ENCODE measurements at regions not wholly inside any gene's neighbourhood (a gene's known extent, or its start where the extent isn't known, plus 50 kb on each side); places are given as distances from the start of the nearest gene placed in this dataset.

DNA sequence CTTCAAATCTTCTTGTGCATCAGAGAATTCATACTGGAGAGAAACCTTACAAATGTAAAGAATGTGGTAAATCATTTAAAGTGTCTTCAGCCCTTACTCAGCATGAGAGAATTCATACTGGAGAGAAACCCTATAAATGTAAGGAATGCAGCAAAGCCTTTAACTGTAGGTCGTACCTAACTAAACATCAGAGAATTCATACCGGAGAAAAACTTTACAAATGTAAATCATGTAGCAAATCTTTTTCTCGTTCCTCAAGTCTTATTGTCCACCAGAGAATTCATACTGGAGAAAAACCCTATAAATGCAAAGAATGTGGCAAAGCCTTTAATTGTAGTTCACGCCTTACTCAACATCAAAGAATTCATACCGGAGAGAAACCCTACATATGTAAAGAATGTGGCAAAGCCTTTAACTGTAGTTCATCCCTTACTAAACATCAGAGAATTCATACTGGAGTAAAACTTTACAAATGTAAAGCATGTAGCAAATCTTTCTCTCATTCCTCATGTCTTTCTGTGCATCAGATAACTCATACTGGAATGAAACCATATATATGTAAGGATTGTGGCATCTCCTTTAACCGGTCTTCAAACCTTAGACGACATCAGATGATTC lies 118.5 kb upstream of the ZNF267 start:
- TF ChIP-seq EP300 (IDR thresholded peaks at IDR 0.05) = no peak
- no peak for TF ChIP-seq POLR2A (IDR thresholded peaks at IDR 0.05; ENCODE audit: low read depth)
- TF ChIP-seq, protein P1, sequence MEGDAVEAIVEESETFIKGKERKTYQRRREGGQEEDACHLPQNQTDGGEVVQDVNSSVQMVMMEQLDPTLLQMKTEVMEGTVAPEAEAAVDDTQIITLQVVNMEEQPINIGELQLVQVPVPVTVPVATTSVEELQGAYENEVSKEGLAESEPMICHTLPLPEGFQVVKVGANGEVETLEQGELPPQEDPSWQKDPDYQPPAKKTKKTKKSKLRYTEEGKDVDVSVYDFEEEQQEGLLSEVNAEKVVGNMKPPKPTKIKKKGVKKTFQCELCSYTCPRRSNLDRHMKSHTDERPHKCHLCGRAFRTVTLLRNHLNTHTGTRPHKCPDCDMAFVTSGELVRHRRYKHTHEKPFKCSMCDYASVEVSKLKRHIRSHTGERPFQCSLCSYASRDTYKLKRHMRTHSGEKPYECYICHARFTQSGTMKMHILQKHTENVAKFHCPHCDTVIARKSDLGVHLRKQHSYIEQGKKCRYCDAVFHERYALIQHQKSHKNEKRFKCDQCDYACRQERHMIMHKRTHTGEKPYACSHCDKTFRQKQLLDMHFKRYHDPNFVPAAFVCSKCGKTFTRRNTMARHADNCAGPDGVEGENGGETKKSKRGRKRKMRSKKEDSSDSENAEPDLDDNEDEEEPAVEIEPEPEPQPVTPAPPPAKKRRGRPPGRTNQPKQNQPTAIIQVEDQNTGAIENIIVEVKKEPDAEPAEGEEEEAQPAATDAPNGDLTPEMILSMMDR (IDR thresholded peaks at IDR 0.05) = no peak
- intact Hi-C loops (cut with DNase I) = no loop called here
- Histone ChIP-seq H3K27me3 (no peaks in the 10 kb centered on the region), H3K9me3 (peaks cover 29 to 95% (median 94%) of the 10 kb centered on the region in 4 donors), H3K4me1 (no peaks in the 10 kb centered on the region), H3K36me3 (peaks cover 39 to 82% (median 65%) of the 10 kb centered on the region in 4 donors), H3K4me3 (no peak overlapping the region), H3K27ac (replicated peaks in 1 of 4) (no peak overlapping the region)
- 95% methylated on average over 7 of the region's 7 CpGs for WGBS
- DNase-seq (ENCODE audit: extremely low spot score) = no peak

DNA sequence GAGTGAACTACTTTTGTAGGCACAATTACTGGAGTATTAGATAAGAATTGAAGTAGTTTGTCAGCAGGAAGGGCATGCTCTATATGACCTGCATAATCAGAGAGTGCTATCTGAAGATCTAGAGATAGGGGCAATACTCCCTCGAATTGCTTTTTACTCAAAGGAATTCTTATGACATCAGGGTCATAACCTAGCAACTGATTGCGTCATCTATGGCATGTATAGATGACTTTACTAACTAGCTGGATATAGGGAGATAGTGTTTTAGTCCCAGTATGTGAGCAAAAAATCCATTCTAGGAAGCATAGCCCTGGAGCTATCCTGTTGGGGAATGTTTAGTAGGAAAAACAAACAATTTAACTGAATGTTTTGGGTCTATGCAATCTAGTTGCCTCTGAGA lies 109.5 kb upstream of the ZNF267 start:
- no peak overlapping the region for H3K4me3 ChIP-seq
- peaks cover 4 to 15% (median 12%) of the 10 kb centered on the region in 4 donors for H3K36me3 ChIP-seq
- no peak for DNase-seq (ENCODE audit: extremely low spot score)
- no peak overlapping the region for H3K27ac ChIP-seq (replicated peaks in 1 of 4)
- H3K27me3 ChIP-seq = no peaks in the 10 kb centered on the region
- H3K9me3 ChIP-seq = peaks cover 9 to 89% (median 86%) of the 10 kb centered on the region in 4 donors
- whole genome bisulfite sequencing = 94% methylated on average over 2 of the region's 2 CpGs
- no peaks in the 10 kb centered on the region for H3K4me1 ChIP-seq
- intact Hi-C loops (cut with DNase I) = no loop called here
- no peak for TF ChIP-seq EP300 (IDR thresholded peaks at IDR 0.05)

DNA sequence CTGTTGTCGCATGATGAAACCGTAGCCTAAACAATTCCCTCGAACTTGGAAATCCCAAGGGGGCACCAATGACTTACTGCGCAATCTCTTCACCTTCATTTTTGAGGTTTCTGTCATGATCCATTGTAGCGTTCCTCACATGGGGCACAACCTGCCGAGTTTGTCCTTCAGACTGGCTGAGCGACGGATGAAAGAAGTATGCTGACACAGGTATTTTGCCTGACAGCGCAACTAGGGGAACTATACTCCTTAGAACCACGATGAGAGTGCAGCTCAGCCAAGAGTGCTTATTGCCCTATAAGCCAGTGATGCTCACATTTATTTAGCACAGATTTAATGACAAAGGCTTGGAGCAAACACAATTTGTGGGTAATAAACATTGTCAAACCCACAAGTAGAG lies 106.3 kb upstream of the ZNF267 start:
- Histone ChIP-seq H3K9me3 (peaks cover 9 to 97% (median 96%) of the 10 kb centered on the region in 4 donors), H3K36me3 (peaks cover 0 to 5% (median 2%) of the 10 kb centered on the region in 4 donors), H3K27me3 (no peaks in the 10 kb centered on the region), H3K27ac (replicated peaks in 1 of 4) (no peak overlapping the region), H3K4me1 (no peaks in the 10 kb centered on the region), H3K4me3 (no peak overlapping the region)
- 91% methylated on average over 10 of the region's 10 CpGs for WGBS
- intact Hi-C loops (cut with DNase I) = no loop called here
- no peak for TF ChIP-seq POLR2AphosphoS5 (IDR thresholded peaks at IDR 0.05)
- TF ChIP-seq EP300 (IDR thresholded peaks at IDR 0.05) = no peak
- TF ChIP-seq, protein P1 (IDR thresholded peaks at IDR 0.05) = no peak
- no peak for TF ChIP-seq POLR2A (IDR thresholded peaks at IDR 0.05; ENCODE audit: low read depth)
- no peak for DNase-seq (ENCODE audit: extremely low spot score)

DNA sequence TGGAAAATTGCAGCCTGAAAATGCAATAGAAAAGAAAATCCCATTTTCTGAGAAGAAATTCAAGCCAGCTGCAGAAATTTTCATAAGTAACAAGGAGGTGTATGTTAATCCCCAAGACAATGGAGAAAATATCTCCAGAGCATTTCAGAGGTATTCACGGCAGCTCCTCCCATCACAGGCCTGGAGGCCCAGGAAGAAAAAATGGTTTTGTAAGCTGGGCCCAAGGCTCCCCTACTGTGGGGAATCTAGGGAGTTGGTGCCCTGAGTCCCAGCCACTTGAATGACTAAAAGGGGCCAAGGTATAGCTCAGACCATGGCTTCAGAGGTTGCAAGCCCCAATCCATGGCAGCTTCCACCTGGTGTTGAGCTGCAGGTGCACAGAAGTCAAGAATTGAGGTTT lies 93.3 kb upstream of the ZNF267 start:
- H3K36me3 ChIP-seq = no peaks in the 10 kb centered on the region
- 92% methylated on average over 1 of the region's 1 CpG for WGBS
- intact Hi-C loops (cut with DNase I) = no loop called here
- H3K4me3 ChIP-seq = no peak overlapping the region
- H3K9me3 ChIP-seq = peaks cover 0 to 85% (median 71%) of the 10 kb centered on the region in 4 donors
- no peaks in the 10 kb centered on the region for H3K4me1 ChIP-seq
- TF ChIP-seq POLR2A (IDR thresholded peaks at IDR 0.05; ENCODE audit: low read depth) (no peak), EP300 (IDR thresholded peaks at IDR 0.05) (no peak), POLR2AphosphoS5 (IDR thresholded peaks at IDR 0.05) (no peak)
- TF ChIP-seq, protein P1 (IDR thresholded peaks at IDR 0.05) = no peak
- H3K27ac ChIP-seq (replicated peaks in 1 of 4) = no peak overlapping the region
- H3K27me3 ChIP-seq = no peaks in the 10 kb centered on the region
- no peak for DNase-seq (ENCODE audit: extremely low spot score)

DNA sequence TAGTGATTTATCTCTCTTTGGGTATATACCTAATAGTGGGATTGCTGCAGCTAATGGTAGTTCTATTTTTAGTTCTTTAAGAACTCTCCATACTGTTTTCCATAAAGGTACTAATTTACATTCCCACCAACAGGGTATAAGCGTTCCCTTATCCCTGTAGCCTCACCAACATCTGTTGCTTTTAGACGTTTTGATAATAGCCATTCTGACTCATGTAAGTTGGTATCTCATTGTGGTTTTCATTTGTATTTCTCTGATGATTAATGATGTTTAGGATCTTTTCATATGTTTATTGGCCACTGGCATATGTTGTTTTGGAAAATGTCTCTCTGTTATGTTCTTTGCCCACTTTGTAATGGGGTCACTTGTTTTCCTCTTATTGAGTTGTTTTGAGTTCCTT lies 88.5 kb upstream of the ZNF267 start:
- no peak for TF ChIP-seq POLR2AphosphoS5 (IDR thresholded peaks at IDR 0.05)
- no peak for TF ChIP-seq EP300 (IDR thresholded peaks at IDR 0.05)
- TF ChIP-seq, protein P1 (IDR thresholded peaks at IDR 0.05) = no peak
- no peak for TF ChIP-seq POLR2A (IDR thresholded peaks at IDR 0.05; ENCODE audit: low read depth)
- Histone ChIP-seq H3K27ac (replicated peaks in 1 of 4) (no peak overlapping the region), H3K4me3 (no peak overlapping the region), H3K4me1 (no peaks in the 10 kb centered on the region), H3K36me3 (no peaks in the 10 kb centered on the region), H3K9me3 (peaks cover 0 to 78% (median 68%) of the 10 kb centered on the region in 4 donors), H3K27me3 (no peaks in the 10 kb centered on the region)
- intact Hi-C loops (cut with DNase I) = no loop called here
- no peak for DNase-seq (ENCODE audit: extremely low spot score)
- WGBS = 75% methylated on average over 2 of the region's 2 CpGs

Measured in esophagus muscularis mucosa (tissue), 4 donors.